GM12878 (cell line): ENCODE measurements at regions not wholly inside any gene's neighbourhood (a gene's known extent, or its start where the extent isn't known, plus 50 kb on each side); places are given as distances from the start of the nearest gene placed in this dataset.

Experiments
- BACH1 ChIP-seq: fragments of 450-650 bp; IDR thresholded peaks from 2 replicates; pipeline ENCODE4 v1.6.1; 2017; ENCODE audit warnings: mild to moderate bottlenecking, borderline replicate concordance
- BHLHE40 ChIP-seq, 2 experiments: fragments of 450-650 bp in 1 of 2; IDR thresholded peaks; 2 replicates each; pipeline ENCODE4 v1.6.1; 2011 to 2017; ENCODE audit warnings: low read depth in 2 of 2, borderline replicate concordance in 1 of 2, improper control_type of control experiment in 1 of 2, low read length in 1 of 2, mild to moderate bottlenecking in 1 of 2
- CBFB ChIP-seq: IDR thresholded peaks from 2 replicates; pipeline ENCODE4 v1.6.1; 2016; ENCODE audit warnings: antibody characterized with exemption, low read depth
- CHD2 ChIP-seq: IDR thresholded peaks from 2 replicates; pipeline ENCODE4 v1.6.1; 2011; ENCODE audit warnings: low read depth, low read length, improper control_type of control experiment, borderline replicate concordance
- GABPA ChIP-seq: IDR thresholded peaks from 2 replicates; pipeline ENCODE4 v1.6.1; 2014; ENCODE audit warnings: antibody characterized with exemption, low read depth, mild to moderate bottlenecking, inconsistent platforms
- GATAD2B ChIP-seq: fragments of 450-650 bp; conservative IDR thresholded peaks from 2 replicates; pipeline ENCODE4 v1.6.1; 2017; ENCODE audit warnings: low read depth, mild to moderate bottlenecking, moderate library complexity
- HDAC6 ChIP-seq: fragments of 200-600 bp; sonication (generic); IDR thresholded peaks from one replicate; pipeline ENCODE4 v1.8.0; 2017; ENCODE audit warnings: antibody characterized with exemption; ENCODE audit not compliant: unreplicated experiment
- IKZF1 ChIP-seq: fragments of 450-650 bp; conservative IDR thresholded peaks from 2 replicates; pipeline ENCODE4 v1.6.1; 2017; ENCODE audit warnings: antibody characterized with exemption, mild to moderate bottlenecking
- JUNB ChIP-seq: IDR thresholded peaks from 2 replicates; pipeline ENCODE4 v1.6.1; 2016; ENCODE audit warnings: antibody characterized with exemption, mild to moderate bottlenecking
- MEF2B ChIP-seq: fragments of 450-650 bp; IDR thresholded peaks from 2 replicates; pipeline ENCODE4 v1.6.1; 2018; ENCODE audit warnings: mild to moderate bottlenecking, moderate library complexity; ENCODE audit not compliant: partially characterized antibody, poor library complexity, severe bottlenecking
- MLLT1 ChIP-seq: fragments of 450-650 bp; IDR thresholded peaks from 2 replicates; pipeline ENCODE4 v1.6.1; 2016; ENCODE audit warnings: mild to moderate bottlenecking
- MTA2 ChIP-seq: fragments of 450-650 bp; IDR thresholded peaks from 2 replicates; pipeline ENCODE4 v1.6.1; 2016; ENCODE audit warnings: low read depth, mild to moderate bottlenecking, moderate library complexity
- NR2F1 ChIP-seq: fragments of 450-650 bp; conservative IDR thresholded peaks from 2 replicates; pipeline ENCODE4 v1.6.1; 2017; ENCODE audit warnings: mild to moderate bottlenecking
- NRF1 ChIP-seq: conservative IDR thresholded peaks from 2 replicates; pipeline ENCODE4 v1.6.1; 2011; ENCODE audit warnings: mild to moderate bottlenecking, low read depth, low read length, improper control_type of control experiment
- POLR2A ChIP-seq: IDR thresholded peaks from 2 replicates; pipeline ENCODE4 v1.6.1; 2011; ENCODE audit warnings: low read depth, mild to moderate bottlenecking, low read length
- POLR2AphosphoS5 ChIP-seq: IDR thresholded peaks from 2 replicates; pipeline ENCODE4 v1.6.1; 2011; ENCODE audit warnings: mild to moderate bottlenecking, low read length, inconsistent platforms
- POU2F2 ChIP-seq: IDR thresholded peaks from 3 replicates; pipeline ENCODE4 v1.6.1; 2011; ENCODE audit warnings: low read depth, mild to moderate bottlenecking, low read length, borderline replicate concordance
- SRF ChIP-seq, 2 experiments: IDR thresholded peaks; 2 replicates each; pipeline ENCODE4 v1.6.1; 2011; ENCODE audit warnings: low read depth in 2 of 2, low read length in 2 of 2, mild to moderate bottlenecking in 1 of 2, moderate library complexity in 1 of 2
- TAF1 ChIP-seq: IDR thresholded peaks from 2 replicates; pipeline ENCODE4 v1.6.1; 2011; ENCODE audit warnings: mild to moderate bottlenecking, low read depth, low read length, borderline replicate concordance
- TBL1XR1 ChIP-seq: IDR thresholded peaks from 2 replicates; pipeline ENCODE4 v1.6.1; 2012; ENCODE audit warnings: low read depth, low read length, improper control_type of control experiment
- TCF3 ChIP-seq: IDR thresholded peaks from 2 replicates; pipeline ENCODE4 v1.6.1; 2012; ENCODE audit warnings: low read depth, mild to moderate bottlenecking, low read length, borderline replicate concordance; ENCODE audit not compliant: insufficient read depth
- WRNIP1 ChIP-seq: IDR thresholded peaks from 2 replicates; pipeline ENCODE4 v1.6.1; 2011; ENCODE audit warnings: low read depth, low read length, improper control_type of control experiment, borderline replicate concordance
- YY1 ChIP-seq: IDR thresholded peaks from 2 replicates; pipeline ENCODE4 v1.6.1; 2011; ENCODE audit warnings: low read depth, mild to moderate bottlenecking, low read length
- TF ChIP-seq, protein P1 (sequence below): IDR thresholded peaks from 2 replicates; pipeline ENCODE4 v1.6.1; 2012; ENCODE audit warnings: low read length, inconsistent platforms
- TF ChIP-seq, protein P2 (sequence below): fragments of 450-650 bp; IDR thresholded peaks from 2 replicates; pipeline ENCODE4 v1.6.1; 2017; ENCODE audit warnings: mild to moderate bottlenecking, moderate library complexity

- TF ChIP-seq YY1 (peak; percentile 36; the same call in 1 of the 2 replicates), BHLHE40 (IDR thresholded peaks at IDR 0.05; ENCODE audit: borderline replicate concordance in 1 of 2, low read depth in 2 of 2, low read length in 1 of 2) (peak; percentile 74 to 93), MEF2B (no peak), MTA2 (no peak), MLLT1 (no peak), JUNB (no peak), NR2F1 (peak; percentile 57), GABPA (no peak), POU2F2 (no peak), SRF (IDR thresholded peaks at IDR 0.05; ENCODE audit: low read depth in 2 of 2, low read length in 2 of 2) (0 out of 4 replicates have a peak, but pooled peaks of 1 of the 2 experiments have one; percentile 27), HDAC6 (peak; percentile 75), CBFB (no peak), GATAD2B (peak; percentile 91), BACH1 (peak; percentile 83), IKZF1 (peak; percentile 88), WRNIP1 (no peak), POLR2A (peak; percentile 72), CHD2 (no peak), NRF1 (0 out of 2 replicates have a peak, but pooled peaks have one; percentile 8), TAF1 (peak; percentile 46; the same call in 1 of the 2 replicates), TBL1XR1 (no peak), POLR2AphosphoS5 (no peak), TCF3 (no peak)
- TF ChIP-seq, protein P1, sequence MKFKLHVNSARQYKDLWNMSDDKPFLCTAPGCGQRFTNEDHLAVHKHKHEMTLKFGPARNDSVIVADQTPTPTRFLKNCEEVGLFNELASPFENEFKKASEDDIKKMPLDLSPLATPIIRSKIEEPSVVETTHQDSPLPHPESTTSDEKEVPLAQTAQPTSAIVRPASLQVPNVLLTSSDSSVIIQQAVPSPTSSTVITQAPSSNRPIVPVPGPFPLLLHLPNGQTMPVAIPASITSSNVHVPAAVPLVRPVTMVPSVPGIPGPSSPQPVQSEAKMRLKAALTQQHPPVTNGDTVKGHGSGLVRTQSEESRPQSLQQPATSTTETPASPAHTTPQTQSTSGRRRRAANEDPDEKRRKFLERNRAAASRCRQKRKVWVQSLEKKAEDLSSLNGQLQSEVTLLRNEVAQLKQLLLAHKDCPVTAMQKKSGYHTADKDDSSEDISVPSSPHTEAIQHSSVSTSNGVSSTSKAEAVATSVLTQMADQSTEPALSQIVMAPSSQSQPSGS = no peak
- TF ChIP-seq, protein P2, sequence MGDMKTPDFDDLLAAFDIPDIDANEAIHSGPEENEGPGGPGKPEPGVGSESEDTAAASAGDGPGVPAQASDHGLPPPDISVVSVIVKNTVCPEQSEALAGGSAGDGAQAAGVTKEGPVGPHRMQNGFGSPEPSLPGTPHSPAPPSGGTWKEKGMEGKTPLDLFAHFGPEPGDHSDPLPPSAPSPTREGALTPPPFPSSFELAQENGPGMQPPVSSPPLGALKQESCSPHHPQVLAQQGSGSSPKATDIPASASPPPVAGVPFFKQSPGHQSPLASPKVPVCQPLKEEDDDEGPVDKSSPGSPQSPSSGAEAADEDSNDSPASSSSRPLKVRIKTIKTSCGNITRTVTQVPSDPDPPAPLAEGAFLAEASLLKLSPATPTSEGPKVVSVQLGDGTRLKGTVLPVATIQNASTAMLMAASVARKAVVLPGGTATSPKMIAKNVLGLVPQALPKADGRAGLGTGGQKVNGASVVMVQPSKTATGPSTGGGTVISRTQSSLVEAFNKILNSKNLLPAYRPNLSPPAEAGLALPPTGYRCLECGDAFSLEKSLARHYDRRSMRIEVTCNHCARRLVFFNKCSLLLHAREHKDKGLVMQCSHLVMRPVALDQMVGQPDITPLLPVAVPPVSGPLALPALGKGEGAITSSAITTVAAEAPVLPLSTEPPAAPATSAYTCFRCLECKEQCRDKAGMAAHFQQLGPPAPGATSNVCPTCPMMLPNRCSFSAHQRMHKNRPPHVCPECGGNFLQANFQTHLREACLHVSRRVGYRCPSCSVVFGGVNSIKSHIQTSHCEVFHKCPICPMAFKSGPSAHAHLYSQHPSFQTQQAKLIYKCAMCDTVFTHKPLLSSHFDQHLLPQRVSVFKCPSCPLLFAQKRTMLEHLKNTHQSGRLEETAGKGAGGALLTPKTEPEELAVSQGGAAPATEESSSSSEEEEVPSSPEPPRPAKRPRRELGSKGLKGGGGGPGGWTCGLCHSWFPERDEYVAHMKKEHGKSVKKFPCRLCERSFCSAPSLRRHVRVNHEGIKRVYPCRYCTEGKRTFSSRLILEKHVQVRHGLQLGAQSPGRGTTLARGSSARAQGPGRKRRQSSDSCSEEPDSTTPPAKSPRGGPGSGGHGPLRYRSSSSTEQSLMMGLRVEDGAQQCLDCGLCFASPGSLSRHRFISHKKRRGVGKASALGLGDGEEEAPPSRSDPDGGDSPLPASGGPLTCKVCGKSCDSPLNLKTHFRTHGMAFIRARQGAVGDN = 0 out of 2 replicates have a peak, but pooled peaks have one; percentile 52
Observed at GRCh38 chr22:25404928-25405816, 159.3 kb upstream of the GRK3 start (continued).
